D341Med (cell line): ENCODE measurements at regions not wholly inside any gene's neighbourhood (a gene's known extent, or its start where the extent isn't known, plus 50 kb on each side); places are given as distances from the start of the nearest gene placed in this dataset.
A peak's percentile ranks its signal among the peaks of the same experiment; 100 is the strongest.
"Not testable (repeated sequence)": the region's sequence is repeated elsewhere in the genome, so short reads cannot be mapped to it uniquely, and the experiment has no call there.

ENCODE experiments used
- DNase-seq: peaks from one replicate; pipeline ENCODE4 v3.0.0; 2012; ENCODE audit warnings: low spot score

- DNase-seq, result no peak
These were observed 53.8 kb downstream of the COX7C start for GRCh38 chr5:86671536-86671935.

GRCh38 chr5:86674069-86674468 lies 56.3 kb downstream of the COX7C start:
- no peak for DNase-seq

- DNase-seq, result peak; percentile 71
These were observed 57.6 kb downstream of the COX7C start for GRCh38 chr5:86675311-86675710.

- peak; percentile 51 for DNase-seq
These were observed 61.8 kb downstream of the COX7C start for GRCh38 chr5:86679529-86679928.

GRCh38 chr5:86679949-86680348 lies 62.2 kb downstream of the COX7C start:
- DNase-seq, result no peak

- DNase-seq, result no peak
These were observed 66.5 kb downstream of the COX7C start for GRCh38 chr5:86684222-86684621.

- DNase-seq, result no peak
These were observed 68.3 kb downstream of the COX7C start for GRCh38 chr5:86686046-86686445.

- no peak for DNase-seq
These were observed 70.7 kb downstream of the COX7C start for GRCh38 chr5:86688406-86688805.

- DNase-seq, result no peak
These were observed 71.5 kb downstream of the COX7C start for GRCh38 chr5:86689103-86689729.

- no peak for DNase-seq
These were observed 91.6 kb downstream of the COX7C start for GRCh38 chr5:86709157-86709881.

- DNase-seq, result no peak
These were observed 98.4 kb downstream of the COX7C start for GRCh38 chr5:86716121-86716520.

- DNase-seq, result not testable (repeated sequence)
These were observed 113.8 kb downstream of the COX7C start for GRCh38 chr5:86731319-86732117.

GRCh38 chr5:86735370-86735769 lies 117.6 kb downstream of the COX7C start:
- no peak for DNase-seq

GRCh38 chr5:86737579-86737978 lies 119.8 kb downstream of the COX7C start:
- no peak for DNase-seq

- no peak for DNase-seq
These were observed 130.9 kb downstream of the COX7C start for GRCh38 chr5:86748538-86749105.

- no peak for DNase-seq
These were observed 132.1 kb downstream of the COX7C start for GRCh38 chr5:86749841-86750240.

- DNase-seq, result no peak
These were observed 139.1 kb downstream of the COX7C start for GRCh38 chr5:86756839-86757238.

GRCh38 chr5:86757824-86758223 lies 140.1 kb downstream of the COX7C start:
- DNase-seq, result no peak

- DNase-seq, result no peak
These were observed 142.9 kb downstream of the COX7C start for GRCh38 chr5:86760661-86761060.

GRCh38 chr5:86763929-86764328 lies 146.2 kb downstream of the COX7C start:
- no peak for DNase-seq

- no peak for DNase-seq
These were observed 148.2 kb downstream of the COX7C start for GRCh38 chr5:86765778-86766502.

- no peak for DNase-seq
These were observed 151.0 kb downstream of the COX7C start for GRCh38 chr5:86768699-86769202.
